Esophagus squamous epithelium (tissue), 4 donors: ENCODE measurements at regions not wholly inside any gene's neighbourhood (a gene's known extent, or its start where the extent isn't known, plus 50 kb on each side); places are given as distances from the start of the nearest gene placed in this dataset.

ENCODE experiments used
- POLR2A ChIP-seq, 4 donors: fragments of 450-650 bp; IDR thresholded peaks; one replicate each; pipeline ENCODE4 v1.6.1; 2017; ENCODE audit warnings: antibody characterized with exemption in 4 of 4, mild to moderate bottlenecking in 4 of 4, moderate library complexity in 3 of 4
- TF ChIP-seq, protein P1 (sequence below), 6 experiments: fragments of 450-650 bp in 4 of 6; fragments of 200-600 bp in 2 of 6; sonication (generic) in 2 of 6; IDR thresholded peaks; one replicate each; pipeline ENCODE4 v1.5.1; 2016 to 2019; ENCODE audit warnings: antibody characterized with exemption in 6 of 6, mild to moderate bottlenecking in 4 of 6, moderate library complexity in 4 of 6

DNA sequence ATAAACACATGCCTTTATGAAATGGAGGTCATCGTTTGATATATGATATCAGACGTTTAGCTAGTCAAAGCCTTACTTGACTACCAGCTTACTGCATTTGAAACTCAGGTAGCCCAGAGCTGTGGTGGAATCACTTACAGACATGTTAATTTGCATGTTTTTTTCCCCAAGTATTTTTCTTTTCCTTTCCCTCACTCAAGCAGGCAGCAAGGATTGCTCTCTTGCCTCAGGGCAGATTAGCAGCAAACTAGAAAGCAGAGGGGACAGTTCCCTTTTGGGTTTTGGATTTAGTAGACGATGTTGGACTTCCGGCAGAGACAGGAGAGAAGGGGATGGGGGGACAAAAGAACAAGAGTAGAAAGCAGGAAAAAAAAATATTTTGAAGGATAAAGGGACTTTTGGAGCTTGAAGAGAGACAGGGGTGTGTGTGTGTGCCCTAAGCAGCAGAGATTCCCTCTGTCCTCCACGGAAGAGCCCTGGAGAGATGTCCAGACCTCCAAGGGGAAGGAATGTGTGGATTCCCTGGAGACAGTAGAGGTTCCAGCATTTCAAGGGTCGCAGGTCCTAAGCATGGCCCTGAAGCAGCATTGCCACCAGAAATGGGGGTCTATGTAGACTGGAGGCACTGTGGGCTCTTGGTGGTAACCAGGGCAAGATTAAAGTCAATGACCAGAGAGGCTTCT is 86.8 kb upstream of the CADPS start:
- TF ChIP-seq, protein P1, sequence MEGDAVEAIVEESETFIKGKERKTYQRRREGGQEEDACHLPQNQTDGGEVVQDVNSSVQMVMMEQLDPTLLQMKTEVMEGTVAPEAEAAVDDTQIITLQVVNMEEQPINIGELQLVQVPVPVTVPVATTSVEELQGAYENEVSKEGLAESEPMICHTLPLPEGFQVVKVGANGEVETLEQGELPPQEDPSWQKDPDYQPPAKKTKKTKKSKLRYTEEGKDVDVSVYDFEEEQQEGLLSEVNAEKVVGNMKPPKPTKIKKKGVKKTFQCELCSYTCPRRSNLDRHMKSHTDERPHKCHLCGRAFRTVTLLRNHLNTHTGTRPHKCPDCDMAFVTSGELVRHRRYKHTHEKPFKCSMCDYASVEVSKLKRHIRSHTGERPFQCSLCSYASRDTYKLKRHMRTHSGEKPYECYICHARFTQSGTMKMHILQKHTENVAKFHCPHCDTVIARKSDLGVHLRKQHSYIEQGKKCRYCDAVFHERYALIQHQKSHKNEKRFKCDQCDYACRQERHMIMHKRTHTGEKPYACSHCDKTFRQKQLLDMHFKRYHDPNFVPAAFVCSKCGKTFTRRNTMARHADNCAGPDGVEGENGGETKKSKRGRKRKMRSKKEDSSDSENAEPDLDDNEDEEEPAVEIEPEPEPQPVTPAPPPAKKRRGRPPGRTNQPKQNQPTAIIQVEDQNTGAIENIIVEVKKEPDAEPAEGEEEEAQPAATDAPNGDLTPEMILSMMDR (IDR thresholded peaks at IDR 0.05): no peak
- TF ChIP-seq POLR2A (IDR thresholded peaks at IDR 0.05): no peak
